Right renal pelvis (tissue), 4 donors: ENCODE measurements at regions not wholly inside any gene's neighbourhood (a gene's known extent, or its start where the extent isn't known, plus 50 kb on each side); places are given as distances from the start of the nearest gene placed in this dataset.

ENCODE experiments used
- DNase-seq, 4 donors: peaks; one replicate each; pipeline ENCODE4 v3.0.0-alpha.2; 2013; ENCODE audit warnings: low read depth in 4 of 4, low spot score in 3 of 4, missing footprints in 1 of 4

DNA sequence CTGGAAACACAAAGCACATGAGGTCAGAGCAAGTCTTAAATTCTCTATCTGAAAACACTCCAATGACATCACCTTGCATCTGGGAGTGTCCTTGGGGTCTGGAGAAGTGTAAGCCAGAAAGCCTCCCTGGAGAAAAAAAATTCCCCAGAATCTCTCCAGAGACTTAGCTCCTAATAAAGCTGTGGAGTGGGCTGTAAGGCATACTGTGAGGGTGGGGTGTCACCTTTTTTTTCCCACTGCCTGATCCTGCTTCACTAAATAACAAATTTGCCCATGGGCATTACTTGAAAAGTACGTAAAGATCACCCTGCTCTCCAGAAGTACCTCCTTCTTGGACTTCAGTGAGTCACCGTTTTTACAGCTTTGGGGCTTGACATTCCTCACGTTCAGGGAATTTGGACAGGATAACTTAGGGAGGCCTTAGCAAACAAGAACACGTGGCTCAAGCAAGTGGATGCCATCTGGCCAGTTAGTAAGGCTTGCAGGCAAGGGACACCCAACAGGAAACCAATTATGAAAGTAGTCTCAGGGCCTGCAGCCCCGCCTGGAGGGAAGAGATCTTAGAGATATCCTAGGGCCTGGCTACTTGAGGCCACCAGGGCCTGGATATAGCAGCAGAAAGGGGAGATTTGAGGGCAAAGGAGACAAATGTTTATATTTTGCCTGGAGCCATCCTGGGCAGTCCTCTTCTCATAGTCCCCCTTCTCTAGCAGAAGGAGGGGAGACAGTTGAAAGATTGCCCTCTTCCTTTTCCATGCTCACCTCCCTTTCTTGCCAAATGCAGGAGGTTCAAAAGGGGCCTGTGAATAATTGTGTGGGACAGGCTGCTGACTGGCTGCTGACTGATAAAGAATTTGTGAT, 60.1 kb upstream of the PLAC1 start:
- no peak for DNase-seq

DNA sequence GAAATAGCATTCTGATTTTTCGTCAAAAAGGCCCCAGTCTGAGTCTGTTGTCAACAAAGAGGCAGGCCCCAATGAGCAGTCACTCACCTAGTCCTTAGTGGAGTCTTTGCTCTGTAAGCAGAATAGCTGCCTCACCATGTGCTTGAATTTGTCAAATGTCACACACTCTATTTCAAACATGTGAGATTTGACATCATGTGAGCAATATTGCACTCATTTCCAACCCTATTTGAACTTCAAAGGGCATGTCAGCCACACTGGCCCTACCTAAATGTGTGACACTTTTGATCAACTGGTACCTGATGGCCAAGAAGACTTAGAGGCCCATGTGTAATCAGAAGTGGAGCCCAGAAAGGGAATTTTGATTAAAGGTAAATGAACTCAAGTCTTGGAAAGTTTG, 59.4 kb upstream of the PLAC1 start:
- no peak for DNase-seq

DNA sequence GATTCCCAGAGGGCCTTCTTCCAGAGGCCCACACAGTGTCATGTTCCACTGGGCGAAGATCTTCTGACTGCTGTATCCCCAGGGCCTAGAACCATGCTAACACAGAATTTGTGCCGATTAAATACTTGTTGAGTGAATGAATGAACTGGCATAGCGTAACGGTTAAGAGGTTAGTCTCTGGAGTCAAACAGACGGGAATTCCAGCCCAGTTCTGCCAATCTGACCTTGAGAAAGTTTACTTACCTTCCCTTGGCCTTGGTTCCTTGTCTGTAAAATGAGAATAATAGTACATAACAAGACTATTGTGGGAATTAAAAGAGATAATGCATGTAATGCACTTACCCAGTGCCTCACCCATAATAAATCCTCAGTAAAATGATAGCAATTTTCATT, 58.3 kb upstream of the PLAC1 start:
- DNase-seq = no peak

DNA sequence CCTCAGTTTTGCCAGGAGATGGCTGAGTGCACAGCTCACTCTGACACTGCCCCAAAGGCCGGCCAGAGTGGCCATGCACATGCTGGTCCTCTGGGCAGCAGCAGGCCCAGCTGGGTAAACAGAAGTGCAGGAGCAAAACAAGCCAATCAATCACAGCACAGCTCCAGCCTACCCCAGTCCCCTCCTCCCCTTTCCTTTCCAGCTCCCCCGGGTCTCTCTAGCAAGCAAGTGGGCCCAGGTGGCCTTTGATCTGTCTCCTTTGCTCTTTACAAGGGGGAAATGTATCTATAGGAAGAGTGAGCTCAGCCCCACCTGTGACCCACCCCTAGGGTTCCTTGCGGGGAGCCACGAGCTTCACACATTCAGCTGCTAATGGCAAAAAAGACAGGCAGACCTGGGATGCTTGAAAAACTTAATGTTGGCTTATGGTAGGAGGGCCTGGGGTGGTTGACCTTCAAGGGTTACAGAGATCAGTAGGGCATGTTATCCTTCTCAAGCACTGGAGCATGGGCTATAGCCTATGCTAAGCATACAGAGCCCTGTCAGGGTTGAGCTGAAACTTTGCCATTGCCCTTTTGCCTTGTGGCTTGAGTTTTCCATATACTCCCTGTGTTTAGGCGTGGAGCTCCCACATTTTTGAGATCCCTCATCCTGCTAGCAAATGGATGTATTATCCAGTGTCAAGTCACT, 57.8 kb upstream of the PLAC1 start:
- no peak for DNase-seq

DNA sequence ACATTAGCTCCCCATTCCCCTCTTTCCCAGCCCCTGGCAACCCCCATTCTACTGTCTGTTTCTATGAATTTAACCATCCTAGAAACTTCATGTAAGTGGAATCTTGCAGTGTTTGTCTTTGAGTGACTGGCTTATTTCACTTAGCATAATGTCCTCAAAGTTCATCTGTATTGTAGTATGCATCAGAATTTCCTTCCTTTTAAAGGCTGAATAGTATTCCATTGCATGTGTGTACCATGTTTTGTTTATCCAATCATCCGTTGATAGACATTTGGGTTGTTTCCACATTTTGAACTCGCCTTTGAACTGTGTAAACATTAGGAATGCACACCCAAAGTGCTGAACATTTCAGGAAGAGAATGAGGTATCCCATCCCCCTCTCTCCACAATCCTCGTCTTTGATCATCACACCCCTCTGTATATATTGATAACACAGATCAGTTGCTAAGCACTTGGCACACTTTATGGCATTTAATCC, 56.4 kb upstream of the PLAC1 start:
- DNase-seq = no peak

DNA sequence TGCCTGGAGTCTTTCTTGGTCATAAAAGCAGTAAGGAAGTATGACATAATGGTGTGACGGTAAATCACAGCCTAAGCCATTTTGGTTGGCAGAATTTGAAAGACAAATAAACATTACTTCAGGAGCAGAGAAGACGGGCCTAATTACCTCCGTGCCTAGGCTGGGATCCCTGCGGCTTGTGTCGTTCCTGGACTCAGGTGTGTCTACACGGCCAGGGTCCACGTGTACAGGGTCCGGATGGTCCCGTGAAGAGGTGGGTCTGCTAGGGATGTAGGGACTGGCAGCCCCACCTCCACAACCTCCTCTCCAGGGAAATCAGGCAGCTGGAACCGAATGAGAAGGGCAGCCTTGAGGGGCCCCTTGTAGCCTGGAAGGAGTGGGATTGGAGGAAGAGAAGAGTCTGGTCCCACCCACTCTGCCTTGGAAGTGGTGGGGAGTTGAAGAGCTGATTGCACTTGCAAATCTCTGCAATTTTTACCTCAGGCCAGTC, 55.4 kb upstream of the PLAC1 start:
- no peak for DNase-seq

DNA sequence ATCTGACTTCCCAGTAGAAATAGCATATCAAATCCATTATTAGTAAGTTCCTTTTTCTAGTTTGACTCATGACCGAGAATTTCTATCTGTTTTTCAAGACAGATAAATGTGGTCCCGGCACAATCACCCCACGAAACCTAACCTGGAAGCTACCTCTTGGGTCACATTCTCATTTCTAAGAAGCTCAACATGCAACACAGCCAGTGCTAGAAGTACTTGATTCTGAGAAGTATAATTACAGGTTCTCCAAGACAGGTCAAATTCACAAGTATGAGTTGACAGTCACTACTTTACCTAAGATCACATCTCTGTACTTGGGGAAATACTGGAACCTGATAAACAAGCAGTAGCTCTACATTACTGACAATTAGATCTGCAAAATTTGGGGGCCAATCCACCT, 54.0 kb upstream of the PLAC1 start:
- DNase-seq = no peak

DNA sequence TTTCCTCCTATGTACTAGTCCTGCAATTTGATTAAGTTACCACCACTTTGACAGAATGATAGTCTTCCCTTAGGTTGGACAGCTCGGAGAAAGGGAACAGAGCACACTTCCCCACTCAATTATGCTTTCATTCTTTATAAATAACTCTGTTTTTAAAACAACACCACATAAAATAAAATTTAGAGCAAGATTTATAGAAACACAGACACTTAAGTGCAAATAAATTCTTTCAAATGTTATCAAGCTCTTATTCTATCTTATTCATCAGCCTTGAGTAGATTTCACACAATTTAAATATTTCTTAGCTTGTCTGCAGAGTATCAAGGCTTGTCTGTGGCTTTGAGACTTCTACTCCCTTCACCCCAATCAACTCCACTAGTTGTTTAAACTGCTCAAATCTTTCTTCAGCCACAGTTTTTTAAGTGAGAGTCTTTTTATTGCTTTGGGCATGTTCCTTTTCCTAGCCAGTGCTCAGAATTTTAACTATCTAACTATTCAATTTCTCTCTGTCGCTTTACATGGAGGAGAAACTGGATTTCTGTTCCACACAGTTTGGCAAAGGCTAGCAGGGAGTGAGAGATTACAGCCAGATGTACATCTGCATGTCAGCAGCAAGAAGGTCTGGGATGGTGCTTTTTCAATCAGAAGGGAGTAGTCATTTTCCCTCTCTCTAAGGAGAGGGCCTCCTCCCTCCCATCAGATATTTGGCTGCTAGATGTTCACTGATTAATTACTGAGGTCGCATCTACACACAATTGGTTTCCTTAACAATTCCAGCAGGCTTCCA, 53.1 kb upstream of the PLAC1 start:
- no peak for DNase-seq
